LNCaP clone FGC (cell line): ENCODE measurements at regions not wholly inside any gene's neighbourhood (a gene's known extent, or its start where the extent isn't known, plus 50 kb on each side); places are given as distances from the start of the nearest gene placed in this dataset.
"Not testable (repeated sequence)": the region's sequence is repeated elsewhere in the genome, so short reads cannot be mapped to it uniquely, and the experiment has no call there.

Source experiments
- DNase-seq: peaks from one replicate; pipeline ENCODE4 v3.0.0-alpha.2; 2011; ENCODE audit warnings: low read depth
- H3K4me3 ChIP-seq: 2 replicates; pipeline ENCODE4 v1.5.1; 2011; ENCODE audit warnings: mild to moderate bottlenecking, low read depth, low read length, control low read depth
- TF ChIP-seq, protein P1 (sequence below): IDR thresholded peaks from 2 replicates; pipeline ENCODE4 v1.5.1; 2012; ENCODE audit warnings: mild to moderate bottlenecking; ENCODE audit not compliant: control insufficient read depth, insufficient read depth; ENCODE audit errors: extremely low read depth

GRCh38 chr5:60494635-60495034 is 205.3 kb downstream of the DEPDC1B start:
- TF ChIP-seq, protein P1, sequence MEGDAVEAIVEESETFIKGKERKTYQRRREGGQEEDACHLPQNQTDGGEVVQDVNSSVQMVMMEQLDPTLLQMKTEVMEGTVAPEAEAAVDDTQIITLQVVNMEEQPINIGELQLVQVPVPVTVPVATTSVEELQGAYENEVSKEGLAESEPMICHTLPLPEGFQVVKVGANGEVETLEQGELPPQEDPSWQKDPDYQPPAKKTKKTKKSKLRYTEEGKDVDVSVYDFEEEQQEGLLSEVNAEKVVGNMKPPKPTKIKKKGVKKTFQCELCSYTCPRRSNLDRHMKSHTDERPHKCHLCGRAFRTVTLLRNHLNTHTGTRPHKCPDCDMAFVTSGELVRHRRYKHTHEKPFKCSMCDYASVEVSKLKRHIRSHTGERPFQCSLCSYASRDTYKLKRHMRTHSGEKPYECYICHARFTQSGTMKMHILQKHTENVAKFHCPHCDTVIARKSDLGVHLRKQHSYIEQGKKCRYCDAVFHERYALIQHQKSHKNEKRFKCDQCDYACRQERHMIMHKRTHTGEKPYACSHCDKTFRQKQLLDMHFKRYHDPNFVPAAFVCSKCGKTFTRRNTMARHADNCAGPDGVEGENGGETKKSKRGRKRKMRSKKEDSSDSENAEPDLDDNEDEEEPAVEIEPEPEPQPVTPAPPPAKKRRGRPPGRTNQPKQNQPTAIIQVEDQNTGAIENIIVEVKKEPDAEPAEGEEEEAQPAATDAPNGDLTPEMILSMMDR, result no peak
- DNase-seq, result no peak
- no peak overlapping the region for H3K4me3 ChIP-seq

GRCh38 chr5:60494144-60494543 is 205.8 kb downstream of the DEPDC1B start:
- DNase-seq, result no peak
- TF ChIP-seq, protein P1, result no peak
- H3K4me3 ChIP-seq, result no peak overlapping the region

GRCh38 chr5:60493372-60493771 is 206.6 kb downstream of the DEPDC1B start:
- H3K4me3 ChIP-seq, result no peak overlapping the region
- DNase-seq, result no peak
- TF ChIP-seq, protein P1, result no peak

DNA sequence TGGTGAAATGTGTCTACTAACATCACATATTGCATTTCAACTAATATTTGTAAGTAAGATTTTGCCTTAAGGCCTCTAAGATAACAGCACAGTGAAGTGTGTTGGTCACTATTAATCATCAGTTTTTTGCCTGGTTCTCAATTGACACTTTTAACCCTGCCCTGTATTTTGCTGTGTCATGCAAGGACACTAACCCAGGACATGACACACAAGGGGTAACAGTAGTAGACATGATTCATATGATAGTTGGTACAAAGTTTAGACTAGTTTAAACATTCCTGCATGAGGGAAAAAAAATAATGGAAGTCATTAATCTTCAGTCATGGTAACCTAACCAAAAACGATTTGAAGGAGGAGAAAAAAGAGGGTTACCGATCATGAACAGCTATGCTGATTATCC is 207.0 kb downstream of the DEPDC1B start:
- no peak for DNase-seq
- TF ChIP-seq, protein P1, result no peak
- no peak overlapping the region for H3K4me3 ChIP-seq

DNA sequence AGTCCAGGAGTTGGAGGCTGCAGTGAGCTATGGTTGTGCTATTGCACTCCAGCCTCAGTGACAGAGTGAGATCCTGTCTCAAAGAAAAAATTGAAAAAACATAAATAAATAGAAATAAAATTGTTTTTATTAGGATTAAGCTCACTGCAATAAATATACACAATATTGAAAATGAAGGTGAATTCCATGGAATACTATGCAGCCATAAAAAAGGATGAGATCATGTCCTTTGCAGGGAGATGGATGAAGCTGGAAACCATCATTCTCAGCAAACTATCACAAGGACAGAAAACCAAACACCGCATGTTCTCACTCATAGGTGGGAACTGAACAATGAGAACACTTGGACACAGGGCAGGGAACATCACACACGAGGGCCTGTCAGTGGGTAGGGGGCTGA is 207.6 kb downstream of the DEPDC1B start:
- not testable (repeated sequence) for H3K4me3 ChIP-seq, DNase-seq

DNA sequence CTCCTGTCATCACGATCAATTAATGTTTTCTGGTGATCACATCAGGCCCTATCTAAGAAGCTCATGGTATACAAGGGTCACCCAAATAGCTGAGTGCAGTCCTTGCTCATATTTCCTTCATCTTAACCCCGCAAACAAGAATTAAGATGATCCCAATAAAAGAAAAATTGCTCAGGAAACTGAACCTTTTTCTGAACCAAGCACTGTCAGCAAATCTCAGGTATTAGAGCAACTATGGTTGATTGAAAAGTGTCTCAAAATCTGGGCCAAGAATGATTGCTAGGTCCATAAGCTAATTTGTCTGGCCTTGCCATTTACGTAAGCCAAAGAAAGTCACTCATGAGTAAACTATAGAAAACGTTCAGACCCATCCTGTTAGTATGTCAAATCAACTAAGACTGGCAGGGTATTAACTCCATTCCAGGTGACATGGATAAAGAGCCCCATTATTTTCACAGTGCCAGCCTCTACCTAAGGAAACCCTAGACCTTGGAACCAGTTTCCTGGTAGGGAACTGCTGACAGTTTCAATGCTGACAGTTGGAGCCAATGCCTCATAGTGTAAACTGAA is 209.3 kb downstream of the DEPDC1B start:
- TF ChIP-seq, protein P1, result no peak
- H3K4me3 ChIP-seq, result no peak overlapping the region
- DNase-seq, result no peak

- DNase-seq, result no peak
- TF ChIP-seq, protein P1, result no peak
- no peak overlapping the region for H3K4me3 ChIP-seq
Measured at GRCh38 chr5:60489856-60490255, 210.1 kb downstream of the DEPDC1B start.
